DOHH2 (cell line): ENCODE measurements at regions not wholly inside any gene's neighbourhood (a gene's known extent, or its start where the extent isn't known, plus 50 kb on each side); places are given as distances from the start of the nearest gene placed in this dataset.

Experiments
- CTCF ChIP-seq: fragments of 200-600 bp; sonication (generic); IDR thresholded peaks from one replicate; pipeline ENCODE4 v1.5.1; 2014; ENCODE audit warnings: antibody characterized with exemption, mild to moderate bottlenecking, low read depth, low read length; ENCODE audit not compliant: poor library complexity, severe bottlenecking
- EZH2phosphoT487 ChIP-seq: fragments of 200-600 bp; sonication (generic); IDR thresholded peaks from 2 replicates; pipeline ENCODE4 v1.6.1; 2017; ENCODE audit warnings: borderline replicate concordance, mild to moderate bottlenecking, antibody characterized with exemption, low read length, moderate library complexity, mixed read lengths

GRCh38 chr6:166677941-166678340 lies 50.9 kb upstream of the RPS6KA2 start:
- TF ChIP-seq CTCF (no peak), EZH2phosphoT487 (no peak)
